DND-41 (cell line): ENCODE measurements at regions not wholly inside any gene's neighbourhood (a gene's known extent, or its start where the extent isn't known, plus 50 kb on each side); places are given as distances from the start of the nearest gene placed in this dataset.

Experiments used
- ATAC-seq: fragments of 200-7000 bp; cut with Tn5 transposase; 3 replicates; pipeline ENCODE4 v1.9.1; 2021; ENCODE audit warnings: low read depth; ENCODE audit not compliant: insufficient read depth
- DNase-seq: peaks from one replicate; pipeline ENCODE4 v3.0.0-alpha.2; 2020
- H2AFZ ChIP-seq: 2 replicates; pipeline ENCODE4 v1.6.0; 2012; ENCODE audit warnings: low read depth, low read length
- H3K27ac ChIP-seq: 2 replicates; pipeline ENCODE4 v1.5.1; 2012; ENCODE audit warnings: low read length, inconsistent platforms
- H3K27me3 ChIP-seq: fragments of 200-600 bp; sonication (generic); 2 replicates; pipeline ENCODE4 v1.6.0; 2012; ENCODE audit warnings: low read length, mild to moderate bottlenecking, inconsistent platforms; ENCODE audit not compliant: insufficient read depth, poor library complexity
- H3K36me3 ChIP-seq: 2 replicates; pipeline ENCODE4 v1.5.1; 2012; ENCODE audit warnings: low read length, inconsistent platforms; ENCODE audit not compliant: insufficient read depth
- H3K4me1 ChIP-seq: 2 replicates; pipeline ENCODE4 v1.5.1; 2012; ENCODE audit warnings: mild to moderate bottlenecking, low read length; ENCODE audit not compliant: insufficient read depth
- H3K4me2 ChIP-seq: 2 replicates; pipeline ENCODE4 v1.6.0; 2012; ENCODE audit warnings: mild to moderate bottlenecking, moderate library complexity, low read length, inconsistent platforms; ENCODE audit not compliant: insufficient read depth
- H3K4me3 ChIP-seq, 2 experiments: fragments of 200-600 bp in 1 of 2; shearing (Covaris generic) in 1 of 2; 2 replicates each; pipeline ENCODE4 v1.5.1; 2012 to 2016; ENCODE audit warnings: inconsistent platforms in 2 of 2, low read length in 2 of 2, mild to moderate bottlenecking in 2 of 2, low read depth in 1 of 2, moderate library complexity in 1 of 2
- H3K79me2 ChIP-seq: 2 replicates; pipeline ENCODE4 v1.6.0; 2012; ENCODE audit warnings: low read length, inconsistent platforms; ENCODE audit not compliant: insufficient read depth
- H3K9ac ChIP-seq: 2 replicates; pipeline ENCODE4 v1.6.0; 2012; ENCODE audit warnings: low read depth, mild to moderate bottlenecking, inconsistent platforms, low read length, moderate library complexity
- H3K9me3 ChIP-seq: 2 replicates; pipeline ENCODE4 v1.5.1; 2012; ENCODE audit warnings: low read length, moderate library complexity, mild to moderate bottlenecking, inconsistent platforms; ENCODE audit not compliant: insufficient read depth, severe bottlenecking
- H4K20me1 ChIP-seq: 2 replicates; pipeline ENCODE4 v1.6.0; 2012; ENCODE audit warnings: low read length; ENCODE audit not compliant: insufficient read depth
- EZH2 ChIP-seq: IDR thresholded peaks from 3 replicates; pipeline ENCODE4 v1.6.1; 2012; ENCODE audit warnings: borderline replicate concordance, low read depth, mild to moderate bottlenecking, moderate library complexity, low read length, inconsistent platforms; ENCODE audit not compliant: severe bottlenecking
- TF ChIP-seq, protein P1 (sequence below): IDR thresholded peaks from 2 replicates; pipeline ENCODE4 v1.5.1; 2012; ENCODE audit warnings: borderline replicate concordance, low read length, moderate library complexity, mild to moderate bottlenecking; ENCODE audit not compliant: poor library complexity, severe bottlenecking; ENCODE audit errors: extremely low read depth

DNA sequence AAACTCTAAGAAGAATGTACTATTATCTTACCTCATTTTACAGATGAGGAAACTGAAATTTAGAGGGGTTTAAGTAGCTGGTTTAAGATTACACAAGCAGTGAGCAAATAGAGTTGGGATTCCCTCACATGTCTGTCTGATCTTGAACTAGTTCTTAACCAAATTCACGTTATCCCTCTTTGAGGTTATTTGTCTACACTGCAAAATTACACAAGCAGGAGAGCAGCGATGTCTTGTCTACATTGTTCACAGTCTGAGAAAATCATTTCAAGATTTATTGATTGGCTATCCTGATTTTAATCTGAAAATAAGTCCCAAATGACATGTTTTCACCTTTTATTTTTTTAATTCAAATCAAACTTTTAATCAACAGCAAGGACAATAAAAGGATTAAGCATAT is 56.9 kb downstream of the SOX9 start:
- no peak overlapping the region for H2AFZ ChIP-seq
- DNase-seq (no peak), ATAC-seq (no peak)
- no peak overlapping the region for H3K27ac ChIP-seq
- TF ChIP-seq, protein P1, sequence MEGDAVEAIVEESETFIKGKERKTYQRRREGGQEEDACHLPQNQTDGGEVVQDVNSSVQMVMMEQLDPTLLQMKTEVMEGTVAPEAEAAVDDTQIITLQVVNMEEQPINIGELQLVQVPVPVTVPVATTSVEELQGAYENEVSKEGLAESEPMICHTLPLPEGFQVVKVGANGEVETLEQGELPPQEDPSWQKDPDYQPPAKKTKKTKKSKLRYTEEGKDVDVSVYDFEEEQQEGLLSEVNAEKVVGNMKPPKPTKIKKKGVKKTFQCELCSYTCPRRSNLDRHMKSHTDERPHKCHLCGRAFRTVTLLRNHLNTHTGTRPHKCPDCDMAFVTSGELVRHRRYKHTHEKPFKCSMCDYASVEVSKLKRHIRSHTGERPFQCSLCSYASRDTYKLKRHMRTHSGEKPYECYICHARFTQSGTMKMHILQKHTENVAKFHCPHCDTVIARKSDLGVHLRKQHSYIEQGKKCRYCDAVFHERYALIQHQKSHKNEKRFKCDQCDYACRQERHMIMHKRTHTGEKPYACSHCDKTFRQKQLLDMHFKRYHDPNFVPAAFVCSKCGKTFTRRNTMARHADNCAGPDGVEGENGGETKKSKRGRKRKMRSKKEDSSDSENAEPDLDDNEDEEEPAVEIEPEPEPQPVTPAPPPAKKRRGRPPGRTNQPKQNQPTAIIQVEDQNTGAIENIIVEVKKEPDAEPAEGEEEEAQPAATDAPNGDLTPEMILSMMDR: no peak
- no peak for TF ChIP-seq EZH2
- H3K36me3 ChIP-seq: no peaks in the 10 kb centered on the region
- no peaks in the 10 kb centered on the region for H3K79me2 ChIP-seq
- no peak overlapping the region for H3K9ac ChIP-seq
- H3K27me3 ChIP-seq: peaks cover 3% of the 10 kb centered on the region
- H3K4me2 ChIP-seq: no peak overlapping the region
- H3K9me3 ChIP-seq: no peaks in the 10 kb centered on the region
- no peaks in the 10 kb centered on the region for H3K4me1 ChIP-seq
- H4K20me1 ChIP-seq: no peaks in the 10 kb centered on the region
- no peak overlapping the region for H3K4me3 ChIP-seq

DNA sequence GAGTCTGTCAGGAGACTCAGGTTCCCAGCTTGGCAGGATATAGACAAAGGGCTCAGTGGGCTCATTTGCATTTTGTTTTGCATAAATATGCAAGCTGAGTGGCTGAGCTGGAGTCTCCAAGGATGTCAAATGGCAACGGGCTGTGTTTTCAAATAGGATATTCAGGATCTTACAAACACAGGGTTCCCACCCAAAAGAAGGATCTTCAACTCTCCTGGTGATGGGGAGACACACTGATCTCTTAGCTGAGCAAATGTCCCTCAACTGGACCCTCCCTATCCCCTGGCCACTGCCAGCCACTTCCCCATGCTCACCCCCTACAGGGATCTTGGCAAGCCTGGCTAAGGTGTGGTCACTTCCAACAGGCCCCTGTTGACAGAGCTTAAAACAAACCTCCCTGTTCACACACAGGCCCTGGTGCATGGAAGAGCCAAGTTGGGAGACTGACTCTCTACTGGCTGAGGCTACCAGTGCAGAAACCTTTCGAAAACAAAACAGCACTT is 61.6 kb downstream of the SOX9 start:
- H3K36me3 ChIP-seq: no peaks in the 10 kb centered on the region
- H3K4me2 ChIP-seq: no peak overlapping the region
- no peak overlapping the region for H3K9ac ChIP-seq
- no peaks in the 10 kb centered on the region for H3K79me2 ChIP-seq
- H4K20me1 ChIP-seq: no peaks in the 10 kb centered on the region
- no peaks in the 10 kb centered on the region for H3K27me3 ChIP-seq
- no peak for TF ChIP-seq EZH2
- TF ChIP-seq, protein P1: no peak
- no peak for DNase-seq
- H2AFZ ChIP-seq: no peak overlapping the region
- H3K9me3 ChIP-seq: no peaks in the 10 kb centered on the region
- H3K27ac ChIP-seq: no peak overlapping the region
- ATAC-seq: no peak
- H3K4me3 ChIP-seq: no peak overlapping the region
- no peaks in the 10 kb centered on the region for H3K4me1 ChIP-seq

DNA sequence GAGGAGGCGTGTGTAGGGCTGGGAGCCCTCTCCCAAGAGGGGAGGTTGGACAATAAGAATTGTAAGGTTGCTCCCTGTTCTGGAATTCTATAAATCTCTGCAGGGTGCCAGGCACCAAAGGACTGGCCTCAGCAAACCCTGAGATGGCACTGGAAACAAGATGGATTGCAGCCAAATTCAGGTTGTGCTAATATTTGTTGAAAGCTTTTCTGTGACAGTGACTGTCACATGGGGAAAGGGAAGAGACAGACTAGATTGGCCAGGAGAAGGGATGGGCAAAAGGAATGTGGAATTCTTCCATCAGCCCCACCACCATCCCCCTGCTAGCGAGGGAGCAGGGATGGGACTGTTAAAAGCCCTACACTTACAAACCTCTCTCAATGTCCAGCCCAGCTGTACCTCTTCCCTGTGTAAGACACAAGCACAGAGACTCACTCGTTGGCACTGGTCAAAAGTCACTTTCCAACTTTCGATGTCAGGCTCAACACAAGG is 62.4 kb downstream of the SOX9 start:
- no peak overlapping the region for H3K4me3 ChIP-seq
- ATAC-seq: no peak
- no peaks in the 10 kb centered on the region for H3K9me3 ChIP-seq
- H3K27me3 ChIP-seq: no peaks in the 10 kb centered on the region
- DNase-seq: no peak
- H4K20me1 ChIP-seq: no peaks in the 10 kb centered on the region
- H3K4me2 ChIP-seq: no peak overlapping the region
- H3K27ac ChIP-seq: no peak overlapping the region
- H3K36me3 ChIP-seq: no peaks in the 10 kb centered on the region
- no peak overlapping the region for H2AFZ ChIP-seq
- H3K79me2 ChIP-seq: no peaks in the 10 kb centered on the region
- H3K9ac ChIP-seq: no peak overlapping the region
- H3K4me1 ChIP-seq: no peaks in the 10 kb centered on the region
- TF ChIP-seq, protein P1: no peak
- no peak for TF ChIP-seq EZH2

DNA sequence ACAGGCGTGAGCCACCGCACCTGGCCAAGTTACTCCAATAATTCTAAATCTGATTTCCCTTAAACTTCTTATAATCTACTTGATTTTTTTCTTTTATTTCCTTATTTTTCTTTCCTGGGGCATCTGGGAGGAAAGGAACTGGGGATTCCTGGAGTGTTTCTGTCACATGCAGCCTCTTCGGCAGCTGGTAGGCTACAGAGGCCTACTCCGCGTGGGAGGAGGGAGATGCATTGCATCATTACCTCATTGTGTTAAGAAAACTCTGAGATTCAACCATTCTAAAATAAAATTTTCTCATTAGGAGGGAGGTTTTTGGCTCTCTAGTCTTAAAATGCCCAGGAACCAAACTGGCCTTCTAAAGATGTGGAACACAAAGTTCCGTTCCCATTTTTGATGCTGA is 64.0 kb downstream of the SOX9 start:
- no peaks in the 10 kb centered on the region for H3K4me1 ChIP-seq
- no peaks in the 10 kb centered on the region for H3K27me3 ChIP-seq
- H3K4me2 ChIP-seq: no peak overlapping the region
- H2AFZ ChIP-seq: no peak overlapping the region
- no peaks in the 10 kb centered on the region for H4K20me1 ChIP-seq
- ATAC-seq (no peak), DNase-seq (no peak)
- H3K9ac ChIP-seq: no peak overlapping the region
- H3K9me3 ChIP-seq: no peaks in the 10 kb centered on the region
- no peak overlapping the region for H3K4me3 ChIP-seq
- TF ChIP-seq, protein P1: no peak
- no peak for TF ChIP-seq EZH2
- no peaks in the 10 kb centered on the region for H3K79me2 ChIP-seq
- H3K27ac ChIP-seq: no peak overlapping the region
- H3K36me3 ChIP-seq: no peaks in the 10 kb centered on the region
